Vagina (tissue), 2 donors: ENCODE measurements at regions not wholly inside any gene's neighbourhood (a gene's known extent, or its start where the extent isn't known, plus 50 kb on each side); places are given as distances from the start of the nearest gene placed in this dataset.

Source experiments
- DNase-seq, 2 donors: peaks; one replicate each; pipeline ENCODE4 v3.0.0-alpha.2; 2017; ENCODE audit errors: extremely low spot score in 2 of 2
- H3K27ac ChIP-seq: fragments of 200-600 bp; sonication (generic); one replicate; pipeline ENCODE4 v1.5.1; 2019
- H3K27me3 ChIP-seq: fragments of 200-600 bp; sonication (generic); one replicate; pipeline ENCODE4 v1.5.1; 2019
- H3K36me3 ChIP-seq, 2 donors: fragments of 200-600 bp; sonication (generic); one replicate each; pipeline ENCODE4 v1.5.1; 2017 to 2019
- H3K4me1 ChIP-seq: fragments of 200-600 bp; sonication (generic); one replicate; pipeline ENCODE4 v1.5.1; 2019
- H3K4me3 ChIP-seq, 2 donors: fragments of 200-600 bp; sonication (generic); 1 replicate in 1 of 2; 2 replicates in 1 of 2; pipeline ENCODE4 v1.5.1; 2016 to 2019
- H3K9me3 ChIP-seq: fragments of 200-600 bp; sonication (generic); one replicate; pipeline ENCODE4 v1.5.1; 2019
- CTCF ChIP-seq, 3 experiments: fragments of 450-650 bp in 2 of 3; fragments of 200-600 bp in 1 of 3; sonication (generic) in 1 of 3; IDR thresholded peaks; one replicate each; pipeline ENCODE4 v1.5.1; 2017 to 2019; ENCODE audit warnings: antibody characterized with exemption in 3 of 3, mild to moderate bottlenecking in 2 of 3, moderate library complexity in 2 of 3
- POLR2A ChIP-seq, 2 donors: fragments of 450-650 bp; IDR thresholded peaks; one replicate each; pipeline ENCODE4 v1.6.1; 2017; ENCODE audit warnings: antibody characterized with exemption in 2 of 2, mild to moderate bottlenecking in 2 of 2, moderate library complexity in 2 of 2
- POLR2AphosphoS5 ChIP-seq, 2 donors: sonication (generic); formaldehyde crosslinking; IDR thresholded peaks; one replicate each; pipeline ENCODE4 v1.9.0; 2017; ENCODE audit warnings: antibody characterized with exemption in 2 of 2, mild to moderate bottlenecking in 2 of 2, low read depth in 1 of 2; ENCODE audit not compliant: insufficient read depth in 1 of 2
- intact Hi-C: fragments of 100-400 bp; cut with DNase I; formaldehyde crosslinking; loops from one replicate; pipeline ENCODE4 v1.15.1; 2023

- intact Hi-C loops = no loop called here
- TF ChIP-seq POLR2A (IDR thresholded peaks at IDR 0.05) (no peak), CTCF (IDR thresholded peaks at IDR 0.05) (no peak), POLR2AphosphoS5 (IDR thresholded peaks at IDR 0.05; ENCODE audit: insufficient read depth in 1 of 2, low read depth in 1 of 2) (no peak)
- peaks cover 28% of the 10 kb centered on the region for H3K4me1 ChIP-seq
These were observed 85.4 kb upstream of the SVIL start for GRCh38 chr10:29720149-29720548.

GRCh38 chr10:29719281-29719675 is 84.5 kb upstream of the SVIL start:
- Histone ChIP-seq H3K4me1 (peaks cover 32% of the 10 kb centered on the region), H3K27ac (no peak overlapping the region), H3K36me3 (peaks cover 0 to 5% of the 10 kb centered on the region in 2 donors), H3K9me3 (peaks cover 11% of the 10 kb centered on the region), H3K4me3 (no peak overlapping the region), H3K27me3 (no peaks in the 10 kb centered on the region)
- no peak for TF ChIP-seq POLR2AphosphoS5 (IDR thresholded peaks at IDR 0.05; ENCODE audit: insufficient read depth in 1 of 2, low read depth in 1 of 2)
- no peak for TF ChIP-seq POLR2A (IDR thresholded peaks at IDR 0.05)
- TF ChIP-seq CTCF (IDR thresholded peaks at IDR 0.05) = no peak
- intact Hi-C loops = no loop called here
- DNase-seq = no peak

More at GRCh38 chr10:29720149-29720548, 85.4 kb upstream of the SVIL start:
- no peak for DNase-seq
- H3K27me3 ChIP-seq = no peaks in the 10 kb centered on the region
- no peak overlapping the region for H3K4me3 ChIP-seq
- peaks cover 0 to 5% of the 10 kb centered on the region in 2 donors for H3K36me3 ChIP-seq
- no peak overlapping the region for H3K27ac ChIP-seq
- H3K9me3 ChIP-seq = peaks cover 11% of the 10 kb centered on the region

- Histone ChIP-seq H3K36me3 (peaks cover 0 to 5% of the 10 kb centered on the region in 2 donors), H3K27ac (no peak overlapping the region), H3K9me3 (peaks cover 8% of the 10 kb centered on the region), H3K4me3 (no peak overlapping the region), H3K27me3 (no peaks in the 10 kb centered on the region), H3K4me1 (peaks cover 32% of the 10 kb centered on the region)
- TF ChIP-seq POLR2A (IDR thresholded peaks at IDR 0.05) (no peak), CTCF (IDR thresholded peaks at IDR 0.05) (no peak), POLR2AphosphoS5 (IDR thresholded peaks at IDR 0.05; ENCODE audit: insufficient read depth in 1 of 2, low read depth in 1 of 2) (no peak)
- intact Hi-C loops = no loop called here
- DNase-seq = no peak
These were observed 80.5 kb upstream of the SVIL start for GRCh38 chr10:29715296-29715695.

- DNase-seq = no peak
- no peak overlapping the region for H3K4me3 ChIP-seq
- H3K27me3 ChIP-seq = no peaks in the 10 kb centered on the region
- H3K27ac ChIP-seq = no peak overlapping the region
- intact Hi-C loops = no loop called here
- TF ChIP-seq CTCF (IDR thresholded peaks at IDR 0.05) (no peak), POLR2A (IDR thresholded peaks at IDR 0.05) (no peak), POLR2AphosphoS5 (IDR thresholded peaks at IDR 0.05; ENCODE audit: insufficient read depth in 1 of 2, low read depth in 1 of 2) (peak in 1 of 2 donors; percentile 78)
- H3K9me3 ChIP-seq = no peaks in the 10 kb centered on the region
- no peaks in the 10 kb centered on the region for H3K36me3 ChIP-seq
- peaks cover 42% of the 10 kb centered on the region for H3K4me1 ChIP-seq
These were observed 79.5 kb upstream of the SVIL start for GRCh38 chr10:29714096-29714874.

- intact Hi-C loops = no loop called here
- no peaks in the 10 kb centered on the region for H3K36me3 ChIP-seq
- H3K4me1 ChIP-seq = peaks cover 45% of the 10 kb centered on the region
- no peak overlapping the region for H3K27ac ChIP-seq
- no peaks in the 10 kb centered on the region for H3K27me3 ChIP-seq
- H3K4me3 ChIP-seq = no peak overlapping the region
- H3K9me3 ChIP-seq = no peaks in the 10 kb centered on the region
- DNase-seq = no peak
- TF ChIP-seq POLR2AphosphoS5 (IDR thresholded peaks at IDR 0.05; ENCODE audit: insufficient read depth in 1 of 2, low read depth in 1 of 2) = no peak
- TF ChIP-seq CTCF (IDR thresholded peaks at IDR 0.05) = no peak
- TF ChIP-seq POLR2A (IDR thresholded peaks at IDR 0.05) = no peak
These were observed 78.7 kb upstream of the SVIL start for GRCh38 chr10:29713450-29713849.
